T-helper 9 cell (primary cell): ENCODE measurements at regions not wholly inside any gene's neighbourhood (a gene's known extent, or its start where the extent isn't known, plus 50 kb on each side); places are given as distances from the start of the nearest gene placed in this dataset.

Experiments
- DNase-seq: peaks from one replicate; pipeline ENCODE4 v3.0.0-alpha.2; 2020

DNA sequence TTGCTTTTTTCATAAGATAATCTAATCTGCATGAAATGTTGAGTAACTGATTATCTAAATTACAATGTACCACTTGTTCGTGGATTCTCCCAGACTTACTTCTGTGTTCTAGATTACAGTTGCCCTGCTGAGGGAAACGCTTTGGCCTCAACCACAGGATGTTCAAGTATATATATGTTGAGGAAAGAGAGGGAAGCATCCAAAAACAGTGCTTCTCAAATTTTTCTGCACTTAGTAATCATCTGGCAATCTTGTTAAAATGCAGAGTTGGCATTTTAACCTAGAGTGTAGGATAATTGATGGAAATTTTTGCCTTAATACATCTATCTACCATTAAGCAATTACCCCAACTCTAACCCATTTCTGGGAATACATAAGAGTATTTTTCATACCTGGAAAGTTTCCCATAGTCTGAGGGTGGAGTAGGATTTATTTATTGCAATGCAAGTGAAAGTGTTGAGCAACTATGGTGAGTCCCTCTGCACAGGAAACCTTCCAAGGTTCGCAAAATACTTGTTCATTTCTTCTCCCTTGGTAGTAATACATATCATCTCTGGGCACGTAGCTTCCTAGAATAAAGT, 59.6 kb upstream of the C1GALT1 start:
- no peak for DNase-seq

DNA sequence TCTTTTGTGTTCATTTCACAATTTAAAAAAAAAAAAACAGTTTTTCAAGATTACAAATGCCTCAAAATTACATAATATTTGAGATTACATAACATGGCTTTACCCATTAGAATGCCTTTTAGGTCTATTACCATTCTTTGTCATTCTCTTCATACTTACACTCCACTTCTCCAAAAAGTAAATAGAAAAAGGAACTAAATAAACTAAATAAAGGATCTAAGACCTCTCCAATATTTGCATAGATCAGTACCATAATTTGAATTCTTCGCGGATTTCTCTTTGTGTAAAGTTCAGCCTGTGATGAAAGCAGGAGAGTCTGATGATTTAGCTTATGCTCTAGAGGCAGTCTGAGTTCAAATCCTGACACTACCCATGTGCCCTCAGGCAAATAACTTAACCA, 56.4 kb upstream of the C1GALT1 start:
- no peak for DNase-seq

DNA sequence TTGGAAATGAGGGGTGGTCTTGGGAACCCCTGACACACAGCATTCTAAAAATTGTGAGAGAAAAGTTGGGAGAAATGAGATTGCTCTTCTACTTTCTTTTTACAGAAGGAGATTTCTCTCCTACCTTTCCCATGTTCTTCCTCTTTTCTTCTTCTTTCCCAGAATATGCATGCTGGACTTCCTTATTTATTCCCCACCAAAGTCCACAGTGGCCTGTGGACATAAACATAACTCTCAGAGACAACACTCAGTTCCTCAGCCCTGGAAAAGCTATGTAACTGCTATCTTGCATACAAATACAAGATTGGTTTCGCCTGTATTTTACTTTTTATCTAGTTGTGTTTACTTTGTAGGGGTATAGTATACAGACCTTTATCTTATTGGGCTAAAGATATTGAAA, 54.6 kb upstream of the C1GALT1 start:
- DNase-seq: no peak

DNA sequence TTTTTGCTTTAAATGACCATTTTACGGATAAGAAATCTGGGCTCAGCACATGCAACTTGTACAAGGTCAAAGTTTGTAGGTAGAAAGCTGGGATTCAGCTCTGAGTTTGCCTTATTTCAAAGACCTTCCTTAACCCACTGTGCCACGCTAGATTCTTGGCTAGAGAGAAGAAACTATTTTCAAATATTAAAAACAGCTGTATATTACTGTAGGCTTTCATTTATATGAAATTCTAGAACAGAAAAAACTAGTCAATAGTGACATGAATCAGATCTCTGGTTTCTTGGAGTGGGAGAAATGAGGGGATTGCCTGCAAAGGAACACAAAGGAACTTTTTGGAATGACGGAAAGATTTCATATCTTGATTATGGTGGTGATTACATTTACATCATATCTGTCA, 53.0 kb upstream of the C1GALT1 start:
- no peak for DNase-seq

- DNase-seq: no peak
Observed at GRCh38 chr7:7131273-7131672, 51.1 kb upstream of the C1GALT1 start.
